MCF 10A (cell line): ENCODE measurements at regions not wholly inside any gene's neighbourhood (a gene's known extent, or its start where the extent isn't known, plus 50 kb on each side); places are given as distances from the start of the nearest gene placed in this dataset.

Experiments
- BruUV-seq: library from RNA; stranded (reverse); fragments of 400-500 nt; replicated peaks from 2 replicates; lab custom pipeline; 2021; lab: Mats Ljungman, UMichigan
- CTCF ChIA-PET: fragments of 300-600 bp; sonication (Branson Sonifier 250); formaldehyde crosslinking; extraction: SDS; loops from one replicate; lab custom pipeline; 2021; ENCODE audit warnings: antibody characterized with exemption, inconsistent platforms; lab: Yijun Ruan, JAX
- POLR2A ChIA-PET: fragments of 300-600, 350-650 bp; sonication (Branson Sonifier 250); formaldehyde crosslinking; extraction: SDS; loops from one replicate; lab custom pipeline; 2020; ENCODE audit warnings: antibody characterized with exemption, inconsistent platforms; lab: Yijun Ruan, JAX
- DNase-seq: peaks from one replicate; pipeline ENCODE4 v3.0.0-alpha.2; 2018; ENCODE audit not compliant: unreplicated experiment
- H3K27ac Mint-ChIP-seq: one replicate; pipeline ENCODE4 v1.8.0; 2022; ENCODE audit warnings: mild to moderate bottlenecking, low read depth, mixed read lengths; ENCODE audit not compliant: unreplicated experiment
- H3K27me3 Mint-ChIP-seq: one replicate; pipeline ENCODE4 v1.8.0; 2022; ENCODE audit warnings: mixed read lengths; ENCODE audit not compliant: insufficient read depth, unreplicated experiment
- H3K36me3 Mint-ChIP-seq: one replicate; pipeline ENCODE4 v1.8.0; 2022; ENCODE audit warnings: mild to moderate bottlenecking, moderate library complexity, mixed read lengths; ENCODE audit not compliant: insufficient read depth, unreplicated experiment
- H3K4me1 Mint-ChIP-seq: one replicate; pipeline ENCODE4 v1.8.0; 2022; ENCODE audit warnings: mixed read lengths; ENCODE audit not compliant: insufficient read depth, unreplicated experiment
- H3K4me3 Mint-ChIP-seq: one replicate; pipeline ENCODE4 v1.8.0; 2022; ENCODE audit warnings: mild to moderate bottlenecking, moderate library complexity, mixed read lengths; ENCODE audit not compliant: unreplicated experiment
- H3K9me3 Mint-ChIP-seq: one replicate; pipeline ENCODE4 v1.8.0; 2022; ENCODE audit warnings: mixed read lengths; ENCODE audit not compliant: unreplicated experiment
- intact Hi-C: fragments of 100-400 bp; cut with micrococcal nuclease; formaldehyde crosslinking; loops from 2 replicates; pipeline ENCODE4 v1.14.1; 2022
- TF ChIP-seq, protein P1 (sequence below): fragments of 200-600 bp; IDR thresholded peaks from one replicate; pipeline ENCODE4 v1.8.0; 2022; ENCODE audit warnings: antibody characterized with exemption, mild to moderate bottlenecking; ENCODE audit not compliant: unreplicated experiment

DNA sequence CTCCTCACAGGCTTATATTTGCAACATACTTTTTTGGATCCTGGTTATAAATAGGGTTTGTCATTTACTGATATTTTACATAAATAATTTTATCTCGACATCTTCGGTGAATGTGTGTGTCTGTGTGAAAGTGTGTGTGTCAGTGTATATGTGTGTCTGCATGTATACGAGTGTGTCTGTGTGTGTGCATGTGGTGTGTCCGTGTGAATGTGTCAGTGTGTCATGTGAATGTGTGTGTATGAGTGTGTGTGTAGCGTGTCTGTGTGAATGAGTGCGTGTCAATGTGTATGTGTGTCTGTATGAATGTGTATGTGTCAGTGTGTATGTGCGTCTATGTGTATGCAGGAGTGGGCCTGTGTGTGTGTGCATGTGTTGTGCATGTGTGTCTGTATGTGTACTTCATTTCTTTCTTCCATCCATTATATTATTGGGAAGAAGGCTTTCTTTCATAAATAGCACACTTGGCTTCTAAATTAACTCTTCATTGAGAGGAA is 161.6 kb downstream of the ST6GAL2 start:
- intact Hi-C loops = no loop called here
- Mint-ChIP-seq H3K4me3 (no peak overlapping the region), H3K36me3 (no peaks in the 10 kb centered on the region), H3K9me3 (no peaks in the 10 kb centered on the region), H3K27ac (no peak overlapping the region), H3K4me1 (no peaks in the 10 kb centered on the region), H3K27me3 (peaks cover 10% of the 10 kb centered on the region)
- ChIA-PET POLR2A (no interaction called here), CTCF (no interaction called here)
- TF ChIP-seq, protein P1, sequence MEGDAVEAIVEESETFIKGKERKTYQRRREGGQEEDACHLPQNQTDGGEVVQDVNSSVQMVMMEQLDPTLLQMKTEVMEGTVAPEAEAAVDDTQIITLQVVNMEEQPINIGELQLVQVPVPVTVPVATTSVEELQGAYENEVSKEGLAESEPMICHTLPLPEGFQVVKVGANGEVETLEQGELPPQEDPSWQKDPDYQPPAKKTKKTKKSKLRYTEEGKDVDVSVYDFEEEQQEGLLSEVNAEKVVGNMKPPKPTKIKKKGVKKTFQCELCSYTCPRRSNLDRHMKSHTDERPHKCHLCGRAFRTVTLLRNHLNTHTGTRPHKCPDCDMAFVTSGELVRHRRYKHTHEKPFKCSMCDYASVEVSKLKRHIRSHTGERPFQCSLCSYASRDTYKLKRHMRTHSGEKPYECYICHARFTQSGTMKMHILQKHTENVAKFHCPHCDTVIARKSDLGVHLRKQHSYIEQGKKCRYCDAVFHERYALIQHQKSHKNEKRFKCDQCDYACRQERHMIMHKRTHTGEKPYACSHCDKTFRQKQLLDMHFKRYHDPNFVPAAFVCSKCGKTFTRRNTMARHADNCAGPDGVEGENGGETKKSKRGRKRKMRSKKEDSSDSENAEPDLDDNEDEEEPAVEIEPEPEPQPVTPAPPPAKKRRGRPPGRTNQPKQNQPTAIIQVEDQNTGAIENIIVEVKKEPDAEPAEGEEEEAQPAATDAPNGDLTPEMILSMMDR = no peak
- no TSS peak for BruUV-seq
- no peak for DNase-seq

DNA sequence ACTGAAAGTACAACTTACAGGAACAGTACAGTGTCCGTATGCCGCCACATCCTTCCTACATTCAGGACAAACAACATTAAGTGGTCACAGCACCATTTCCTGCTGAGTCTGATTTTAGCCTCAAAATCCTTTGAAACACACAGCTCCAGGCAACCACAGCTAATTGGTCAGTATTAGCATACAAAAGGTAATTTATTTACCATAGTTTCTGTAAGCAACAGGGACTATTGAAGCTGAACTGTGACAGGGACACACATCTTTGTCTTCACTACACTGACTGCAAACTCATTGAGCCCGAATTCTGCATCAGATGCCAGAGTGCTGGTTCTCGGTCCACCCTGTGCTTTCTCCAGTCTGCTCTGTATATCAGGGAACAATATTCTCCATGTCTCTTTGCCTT is 151.8 kb downstream of the ST6GAL2 start:
- no TSS peak for BruUV-seq
- H3K27ac Mint-ChIP-seq = no peak overlapping the region
- POLR2A ChIA-PET = no interaction called here
- H3K4me1 Mint-ChIP-seq = no peaks in the 10 kb centered on the region
- intact Hi-C loops = no loop called here
- TF ChIP-seq, protein P1 = no peak
- no peak overlapping the region for H3K4me3 Mint-ChIP-seq
- CTCF ChIA-PET = interaction anchor here (0.9 kb wide), 1 partner anchor 9 kb away, joined by 3 read pairs; no protein-coding TSS in a partner anchor
- peaks cover 4% of the 10 kb centered on the region for H3K36me3 Mint-ChIP-seq
- no peak for DNase-seq
- no peaks in the 10 kb centered on the region for H3K27me3 Mint-ChIP-seq
- peaks cover 12% of the 10 kb centered on the region for H3K9me3 Mint-ChIP-seq

DNA sequence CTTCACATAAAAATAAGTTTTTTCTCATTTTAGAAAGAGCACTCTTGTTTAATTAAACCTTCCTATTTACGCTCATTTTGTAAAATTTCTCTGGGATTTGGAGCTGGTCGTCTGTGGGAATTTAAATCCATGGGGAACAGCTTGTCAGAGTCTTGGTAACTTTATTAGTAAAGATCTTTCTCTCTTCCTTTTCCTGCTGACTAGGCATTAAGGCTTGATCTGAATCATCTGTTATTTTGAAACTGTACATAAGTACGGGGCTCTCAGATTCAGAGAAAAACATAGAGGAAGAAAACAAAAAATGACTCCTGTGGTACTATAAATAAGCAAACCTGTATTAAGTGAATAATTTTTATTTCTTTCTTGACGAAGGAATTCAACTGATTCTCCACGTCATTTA is 150.2 kb downstream of the ST6GAL2 start:
- no peak overlapping the region for H3K4me3 Mint-ChIP-seq
- no peak for DNase-seq
- H3K27ac Mint-ChIP-seq = no peak overlapping the region
- intact Hi-C loops = no loop called here
- ChIA-PET CTCF (no interaction called here), POLR2A (interaction anchor here (0.7 kb wide), 1 partner anchor 89 kb away, joined by 3 read pairs; no protein-coding TSS in a partner anchor)
- H3K4me1 Mint-ChIP-seq = no peaks in the 10 kb centered on the region
- no peaks in the 10 kb centered on the region for H3K27me3 Mint-ChIP-seq
- no TSS peak for BruUV-seq
- peaks cover 12% of the 10 kb centered on the region for H3K9me3 Mint-ChIP-seq
- TF ChIP-seq, protein P1 = no peak
- peaks cover 4% of the 10 kb centered on the region for H3K36me3 Mint-ChIP-seq

DNA sequence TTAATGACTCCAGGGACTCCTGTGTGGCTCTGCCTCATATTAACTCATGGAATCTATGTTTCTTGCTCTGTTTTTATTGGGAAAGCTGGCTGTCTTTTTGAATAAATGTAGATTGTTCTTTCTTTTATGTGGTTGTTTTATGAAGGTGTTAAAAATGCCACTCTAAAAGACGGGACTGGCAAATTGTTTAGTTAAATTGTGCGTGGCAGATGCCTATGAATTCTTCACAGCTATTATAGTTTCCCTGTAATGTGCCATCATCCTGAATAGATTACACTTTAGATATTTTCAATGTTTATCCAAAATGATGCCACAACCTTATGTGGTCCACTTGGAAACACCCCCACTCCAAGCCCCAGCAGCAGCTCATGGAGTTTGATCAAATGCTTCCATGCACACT is 149.7 kb downstream of the ST6GAL2 start:
- POLR2A ChIA-PET = no interaction called here
- peaks cover 4% of the 10 kb centered on the region for H3K36me3 Mint-ChIP-seq
- no TSS peak for BruUV-seq

More for the DNA sequence above, 149.7 kb downstream of the ST6GAL2 start:
- no peaks in the 10 kb centered on the region for H3K27me3 Mint-ChIP-seq
- DNase-seq = no peak
- TF ChIP-seq, protein P1 = no peak
- peaks cover 12% of the 10 kb centered on the region for H3K9me3 Mint-ChIP-seq
- no peak overlapping the region for H3K27ac Mint-ChIP-seq
- intact Hi-C loops = no loop called here
- no peak overlapping the region for H3K4me3 Mint-ChIP-seq
- CTCF ChIA-PET = no interaction called here
- no peaks in the 10 kb centered on the region for H3K4me1 Mint-ChIP-seq
